Stimulated activated naive CD8-positive, alpha-beta T cell treated with anti-CD3 and anti-CD28 coated beads, Interleukin-15, amount 100 ng/mL, for 72 hours (primary cell): ENCODE measurements at regions not wholly inside any gene's neighbourhood (a gene's known extent, or its start where the extent isn't known, plus 50 kb on each side); places are given as distances from the start of the nearest gene placed in this dataset.

Source experiments
- ATAC-seq: fragments of 150-1000 bp; cut with Tn5 transposase; 2 replicates; pipeline ENCODE4 v1.10.0; 2021; ENCODE audit warnings: mild to moderate bottlenecking, moderate library complexity
- DNase-seq, 2 donors: peaks; one replicate each; pipeline ENCODE4 v3.0.0; 2021 to 2022
- H3K27ac Mint-ChIP-seq, 2 donors: one replicate each; pipeline ENCODE4 v1.8.0; 2022; ENCODE audit warnings: mild to moderate bottlenecking in 2 of 2, mixed read lengths in 2 of 2, moderate library complexity in 2 of 2
- H3K27me3 Mint-ChIP-seq: one replicate; pipeline ENCODE4 v1.8.0; 2022; ENCODE audit warnings: mixed read lengths
- H3K4me1 Mint-ChIP-seq: one replicate; pipeline ENCODE4 v1.8.0; 2022; ENCODE audit warnings: mild to moderate bottlenecking, mixed read lengths
- H3K4me3 Mint-ChIP-seq, 2 donors: one replicate each; pipeline ENCODE4 v1.8.0; 2022; ENCODE audit warnings: mild to moderate bottlenecking in 2 of 2, mixed read lengths in 2 of 2, moderate library complexity in 1 of 2
- H3K9me3 Mint-ChIP-seq, 2 donors: one replicate each; pipeline ENCODE4 v1.8.0; 2022; ENCODE audit warnings: mixed read lengths in 2 of 2

DNA sequence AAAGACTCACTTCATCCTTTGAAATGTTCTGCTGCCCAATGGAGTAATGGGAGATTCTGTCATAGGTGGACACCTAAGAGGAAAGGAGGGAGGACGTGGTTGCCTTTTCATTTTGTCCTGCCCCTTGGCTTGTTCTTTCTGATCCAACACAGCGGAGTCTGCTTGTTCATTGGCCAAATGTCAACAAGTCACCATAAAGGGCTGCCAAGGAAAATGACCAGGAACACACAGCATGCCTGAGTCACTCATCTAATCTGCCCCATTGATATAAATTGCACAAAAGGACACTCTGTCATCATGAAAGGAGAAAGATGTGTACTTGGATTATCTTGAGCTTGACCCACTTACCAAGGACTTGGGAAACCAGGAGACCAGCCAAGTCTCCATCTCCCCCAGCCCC lies 422.9 kb downstream of the SETD4 start:
- H3K9me3 Mint-ChIP-seq = no peaks in the 10 kb centered on the region
- DNase-seq = no peak
- no peak for ATAC-seq
- H3K27ac Mint-ChIP-seq = peak overlapping the region in 1 of 2 donors; percentile 15
- no peaks in the 10 kb centered on the region for H3K4me1 Mint-ChIP-seq
- no peak overlapping the region for H3K4me3 Mint-ChIP-seq
- H3K27me3 Mint-ChIP-seq = no peaks in the 10 kb centered on the region

DNA sequence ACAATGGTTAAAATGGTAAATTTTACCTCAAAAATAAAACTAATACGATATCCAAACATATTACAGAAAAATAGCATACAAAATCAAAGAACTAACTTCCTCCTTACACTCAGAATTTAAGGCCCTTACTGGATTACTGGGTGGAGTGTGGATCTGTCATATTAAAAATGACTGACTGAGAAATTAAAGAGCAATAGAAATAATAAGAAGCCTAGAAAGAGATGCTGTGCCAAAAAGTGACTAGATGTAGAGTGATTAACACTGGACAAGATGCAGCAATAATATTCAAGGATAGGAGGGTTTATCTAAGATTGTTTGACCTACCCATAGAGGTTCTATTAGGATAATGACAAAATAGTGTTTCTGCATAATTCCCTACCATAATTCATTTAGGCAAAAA lies 424.3 kb downstream of the SETD4 start:
- Mint-ChIP-seq H3K4me1 (no peaks in the 10 kb centered on the region), H3K27me3 (no peaks in the 10 kb centered on the region), H3K4me3 (no peak overlapping the region), H3K27ac (no peak overlapping the region), H3K9me3 (no peaks in the 10 kb centered on the region)
- ATAC-seq = no peak
- DNase-seq = no peak

DNA sequence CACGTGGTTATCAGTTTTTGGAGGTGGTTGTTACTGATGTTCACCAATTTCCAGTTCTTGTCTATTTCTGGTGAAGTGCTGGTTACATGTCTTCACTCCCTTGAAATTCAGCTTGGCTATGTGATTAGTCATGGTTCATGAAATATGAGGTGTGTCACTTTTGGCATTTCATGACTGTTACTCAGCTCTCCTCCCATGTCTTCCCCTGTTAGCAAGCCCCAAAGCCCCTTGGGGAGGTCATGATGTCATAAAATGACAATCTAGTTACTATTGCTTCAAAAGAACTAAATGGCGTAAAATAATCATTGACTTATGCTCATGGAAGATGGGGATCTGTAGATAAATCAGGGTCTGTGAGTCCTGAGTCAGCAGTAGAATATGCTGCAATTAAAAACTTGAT lies 425.1 kb downstream of the SETD4 start:
- Mint-ChIP-seq H3K9me3 (no peaks in the 10 kb centered on the region), H3K4me1 (no peaks in the 10 kb centered on the region), H3K27me3 (no peaks in the 10 kb centered on the region), H3K27ac (no peak overlapping the region), H3K4me3 (no peak overlapping the region)
- ATAC-seq (no peak), DNase-seq (no peak)

DNA sequence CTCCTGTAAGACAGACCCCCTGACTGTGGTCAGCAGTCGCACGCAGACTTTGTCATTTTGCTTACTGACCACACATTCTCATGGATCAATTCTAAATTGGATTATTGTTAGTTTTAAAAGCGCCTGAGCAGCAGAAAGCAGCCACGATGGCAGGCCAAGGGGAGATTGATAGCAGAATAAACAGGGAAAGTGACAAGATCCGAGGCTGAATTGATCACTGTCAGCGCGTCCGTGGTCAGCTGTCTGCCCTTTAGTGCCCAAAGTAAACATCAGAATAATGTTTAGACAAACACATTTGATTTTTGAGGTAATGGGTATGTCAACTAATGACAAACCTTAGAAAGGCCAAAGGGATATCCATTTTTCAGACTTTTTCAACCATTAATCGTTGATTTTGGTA lies 426.8 kb downstream of the SETD4 start:
- DNase-seq = no peak
- no peak overlapping the region for H3K27ac Mint-ChIP-seq
- no peak for ATAC-seq
- H3K4me3 Mint-ChIP-seq = no peak overlapping the region
- H3K4me1 Mint-ChIP-seq = no peaks in the 10 kb centered on the region
- H3K27me3 Mint-ChIP-seq = peaks cover 11% of the 10 kb centered on the region
- H3K9me3 Mint-ChIP-seq = no peaks in the 10 kb centered on the region

DNA sequence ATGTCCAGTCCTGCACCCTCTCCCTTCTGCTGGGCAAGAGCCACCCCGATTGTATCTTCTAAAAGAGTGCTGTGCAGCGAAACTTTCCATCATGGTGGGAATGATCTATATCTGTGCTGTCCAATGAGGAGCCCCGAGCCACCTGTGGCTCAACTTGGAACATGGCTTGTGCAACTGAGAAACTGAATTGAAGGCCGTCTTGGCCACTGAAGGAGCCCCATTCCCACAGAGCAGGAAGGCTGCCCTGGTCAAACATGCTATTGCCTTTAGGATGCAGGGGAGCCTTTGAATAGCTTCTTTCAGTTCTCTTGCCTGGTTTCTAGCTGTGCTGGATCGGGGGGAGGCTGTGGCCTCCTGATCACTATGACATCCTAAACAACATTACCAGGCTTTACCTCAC lies 427.6 kb downstream of the SETD4 start:
- Mint-ChIP-seq H3K27me3 (peaks cover 15% of the 10 kb centered on the region), H3K4me1 (no peaks in the 10 kb centered on the region), H3K27ac (no peak overlapping the region), H3K9me3 (no peaks in the 10 kb centered on the region), H3K4me3 (no peak overlapping the region)
- ATAC-seq (no peak), DNase-seq (no peak)

DNA sequence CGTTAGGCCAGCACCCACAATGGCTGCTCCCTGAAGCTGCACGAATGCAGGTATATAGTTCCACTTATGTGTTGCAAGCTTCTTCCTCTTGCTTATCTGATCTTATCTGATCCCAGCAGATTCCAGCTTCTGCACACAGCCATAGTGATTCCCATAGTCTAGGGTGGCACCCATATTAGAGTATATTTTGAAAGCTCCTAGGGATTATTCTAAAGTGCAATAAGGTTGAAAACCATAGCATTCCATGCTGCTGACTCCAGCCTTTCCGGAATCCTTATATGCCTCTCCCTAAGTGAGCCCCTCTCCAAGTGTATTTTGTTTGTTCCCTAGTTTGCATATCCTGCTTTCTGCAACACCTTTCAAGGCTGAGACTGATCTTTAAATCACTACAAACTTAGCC lies 432.0 kb downstream of the SETD4 start:
- Mint-ChIP-seq H3K27ac (no peak overlapping the region), H3K4me1 (no peaks in the 10 kb centered on the region), H3K27me3 (peaks cover 15% of the 10 kb centered on the region), H3K4me3 (no peak overlapping the region), H3K9me3 (no peaks in the 10 kb centered on the region)
- ATAC-seq = no peak
- DNase-seq = no peak

DNA sequence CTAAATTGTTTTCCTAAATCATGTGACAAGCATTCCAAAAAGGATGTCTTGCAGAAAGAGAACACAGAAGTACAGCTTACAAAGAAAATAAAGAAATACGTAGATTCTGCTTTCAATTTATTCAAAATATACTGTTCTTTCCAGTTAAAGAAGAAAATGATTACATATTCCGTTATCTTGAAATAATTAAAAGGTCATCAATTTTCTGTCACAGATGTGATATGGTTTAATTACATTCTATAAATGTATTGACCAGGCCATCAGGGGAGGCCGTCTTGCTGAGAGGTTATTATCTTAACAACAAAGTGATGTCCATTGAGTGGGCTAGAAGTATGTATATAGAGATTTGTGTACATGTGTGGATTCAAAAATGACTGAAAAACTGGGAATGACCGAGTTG lies 432.9 kb downstream of the SETD4 start:
- Mint-ChIP-seq H3K4me3 (no peak overlapping the region), H3K27me3 (peaks cover 15% of the 10 kb centered on the region), H3K9me3 (no peaks in the 10 kb centered on the region), H3K4me1 (no peaks in the 10 kb centered on the region), H3K27ac (no peak overlapping the region)
- no peak for ATAC-seq
- no peak for DNase-seq

DNA sequence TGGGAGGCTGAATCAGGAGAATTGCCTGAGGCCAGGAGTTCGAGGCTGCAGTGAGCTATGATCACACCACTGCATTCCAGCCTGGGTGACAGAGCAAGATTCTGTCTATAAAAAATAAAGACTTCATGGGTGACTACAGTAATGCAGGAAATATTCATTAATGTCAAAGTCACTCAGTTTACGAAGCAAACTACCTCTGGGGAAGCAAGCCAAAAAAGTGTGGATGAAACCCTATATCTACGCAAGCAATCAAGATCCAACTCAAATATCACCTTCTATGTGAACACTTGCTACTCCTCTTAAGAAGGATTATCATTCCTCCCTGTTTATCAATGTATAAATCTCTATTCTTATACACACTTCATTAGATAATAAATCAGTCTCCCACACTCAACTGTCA lies 434.8 kb downstream of the SETD4 start:
- no peaks in the 10 kb centered on the region for H3K4me1 Mint-ChIP-seq
- no peak overlapping the region for H3K27ac Mint-ChIP-seq
- no peak overlapping the region for H3K4me3 Mint-ChIP-seq
- ATAC-seq = no peak
- H3K9me3 Mint-ChIP-seq = no peaks in the 10 kb centered on the region
- DNase-seq = no peak
- peaks cover 15% of the 10 kb centered on the region for H3K27me3 Mint-ChIP-seq

DNA sequence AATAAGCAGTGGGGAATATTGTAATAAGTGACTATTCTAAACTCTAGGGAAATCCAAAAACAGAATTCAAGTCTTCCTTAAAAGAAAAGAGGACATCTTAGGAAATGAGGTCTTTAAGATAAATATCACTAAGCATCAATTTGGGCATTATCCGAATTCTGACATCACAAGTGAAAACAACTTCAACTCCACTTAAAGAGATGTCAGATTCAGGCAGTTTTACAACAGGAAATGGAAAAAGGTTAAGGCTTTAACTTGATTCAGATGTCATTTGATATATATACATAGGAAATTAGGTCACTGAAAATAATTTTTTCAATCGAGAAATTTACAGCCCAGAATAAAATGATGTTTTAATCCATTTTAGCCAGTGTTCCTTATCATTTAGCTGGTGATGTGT lies 435.4 kb downstream of the SETD4 start:
- Mint-ChIP-seq H3K27ac (no peak overlapping the region), H3K4me3 (no peak overlapping the region), H3K9me3 (no peaks in the 10 kb centered on the region), H3K27me3 (peaks cover 15% of the 10 kb centered on the region), H3K4me1 (no peaks in the 10 kb centered on the region)
- ATAC-seq = no peak
- no peak for DNase-seq

DNA sequence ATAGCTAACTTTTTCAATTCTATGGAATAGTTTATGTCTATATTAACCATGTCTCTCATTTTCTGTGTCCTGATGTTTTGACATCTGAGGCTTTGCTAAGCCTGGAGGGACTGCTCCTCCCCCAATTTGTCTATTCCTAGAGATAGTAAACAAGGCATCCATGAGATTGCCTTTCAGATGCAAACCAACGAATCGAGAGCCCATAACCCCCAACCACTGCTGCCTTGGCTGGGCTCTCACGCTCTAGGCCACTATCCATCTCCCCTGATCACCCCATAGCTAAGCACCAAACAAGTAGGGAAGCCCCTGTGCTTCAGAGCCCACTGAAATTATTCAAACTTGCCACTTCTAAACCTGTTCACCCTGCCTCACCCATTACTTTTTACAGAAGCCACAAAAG lies 437.7 kb downstream of the SETD4 start:
- DNase-seq = no peak
- no peak overlapping the region for H3K27ac Mint-ChIP-seq
- H3K4me3 Mint-ChIP-seq = no peak overlapping the region
- ATAC-seq = no peak
- no peaks in the 10 kb centered on the region for H3K4me1 Mint-ChIP-seq
- H3K9me3 Mint-ChIP-seq = no peaks in the 10 kb centered on the region
- H3K27me3 Mint-ChIP-seq = no peaks in the 10 kb centered on the region

DNA sequence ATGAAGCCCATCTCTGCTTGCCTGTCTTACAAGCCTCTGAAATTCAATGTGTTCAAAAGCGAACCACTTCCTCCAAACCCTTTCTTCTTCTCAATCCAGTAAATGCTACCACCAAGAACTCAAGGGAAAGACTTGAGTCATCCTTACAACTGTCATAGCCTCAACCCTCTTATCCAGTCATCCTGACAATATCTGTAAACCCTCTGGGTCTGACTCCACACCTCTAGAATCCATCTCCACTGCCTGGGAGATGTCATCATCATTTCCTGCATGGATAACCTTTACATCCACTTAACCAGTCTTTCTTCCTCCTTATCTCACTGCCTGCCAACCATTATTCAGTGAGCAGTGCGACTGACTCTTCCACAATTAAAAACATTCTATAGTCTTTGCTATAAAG lies 441.1 kb downstream of the SETD4 start:
- DNase-seq (no peak), ATAC-seq (no peak)
- Mint-ChIP-seq H3K9me3 (no peaks in the 10 kb centered on the region), H3K27me3 (no peaks in the 10 kb centered on the region), H3K4me3 (no peak overlapping the region), H3K27ac (no peak overlapping the region), H3K4me1 (no peaks in the 10 kb centered on the region)

DNA sequence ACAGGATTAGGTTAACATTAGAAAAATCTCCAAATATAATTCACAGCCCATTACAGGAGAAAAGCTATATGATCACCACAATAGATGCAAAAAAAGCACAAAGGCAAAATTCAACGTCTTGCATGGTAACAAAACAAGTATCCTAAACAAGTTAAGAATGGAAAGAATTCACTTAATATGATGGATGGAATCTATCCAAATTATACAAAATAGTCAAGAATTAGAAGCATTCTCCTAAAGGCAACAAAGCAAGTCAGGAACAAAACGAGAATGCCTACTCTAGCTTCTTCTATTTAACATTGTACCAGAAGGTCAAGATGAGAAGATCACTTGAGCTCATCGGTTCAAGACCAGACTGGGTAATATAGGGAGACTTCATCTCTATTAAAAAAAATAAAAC lies 442.8 kb downstream of the SETD4 start:
- H3K4me3 Mint-ChIP-seq = no peak overlapping the region
- DNase-seq (no peak), ATAC-seq (no peak)
- H3K27ac Mint-ChIP-seq = no peak overlapping the region
- H3K4me1 Mint-ChIP-seq = no peaks in the 10 kb centered on the region
- H3K9me3 Mint-ChIP-seq = no peaks in the 10 kb centered on the region
- H3K27me3 Mint-ChIP-seq = no peaks in the 10 kb centered on the region

DNA sequence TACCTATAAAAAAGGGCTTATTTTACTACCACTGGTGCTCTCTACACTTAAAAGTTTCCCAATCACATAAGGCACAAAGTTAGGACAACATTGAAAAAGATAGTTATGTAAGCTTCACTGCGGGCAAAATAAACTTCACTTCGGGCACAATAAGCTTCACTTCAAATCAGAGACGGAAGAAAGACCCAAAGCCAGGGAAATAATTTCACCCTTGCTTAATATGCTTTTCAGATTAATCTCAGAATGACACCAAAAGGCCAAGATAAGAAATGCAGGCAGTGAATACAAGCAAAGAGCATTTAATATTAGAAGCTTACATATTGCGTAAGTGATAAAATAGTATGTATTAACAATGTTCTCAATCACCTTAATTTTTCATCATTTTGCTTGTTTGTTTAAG lies 444.2 kb downstream of the SETD4 start:
- no peaks in the 10 kb centered on the region for H3K27me3 Mint-ChIP-seq
- no peak for DNase-seq

DNA sequence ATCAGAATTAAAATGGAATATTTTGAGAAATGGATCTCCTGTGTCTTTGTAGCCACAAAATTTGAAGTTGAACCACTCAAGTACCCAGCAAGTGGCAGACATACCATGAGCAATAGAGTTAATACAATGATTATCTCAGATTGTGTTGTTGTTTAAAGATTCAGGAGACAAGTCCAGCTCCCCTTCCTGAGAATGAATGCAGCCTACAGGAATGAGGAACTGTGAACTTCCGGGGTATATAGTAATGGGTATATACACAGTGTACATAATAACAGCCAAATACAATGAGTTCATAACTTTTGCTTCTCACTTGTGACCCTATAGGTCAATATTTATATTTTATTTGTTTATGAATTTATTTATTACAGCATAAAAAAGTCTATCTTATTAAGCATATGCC lies 445.0 kb downstream of the SETD4 start:
- ATAC-seq (no peak), DNase-seq (no peak)
- no peaks in the 10 kb centered on the region for H3K9me3 Mint-ChIP-seq
- H3K27ac Mint-ChIP-seq = no peak overlapping the region
- H3K27me3 Mint-ChIP-seq = no peaks in the 10 kb centered on the region
- H3K4me1 Mint-ChIP-seq = no peaks in the 10 kb centered on the region
- no peak overlapping the region for H3K4me3 Mint-ChIP-seq

More for the DNA sequence above, 444.2 kb downstream of the SETD4 start:
- no peaks in the 10 kb centered on the region for H3K4me1 Mint-ChIP-seq
- H3K27ac Mint-ChIP-seq = no peak overlapping the region
- no peak overlapping the region for H3K4me3 Mint-ChIP-seq
- ATAC-seq = no peak
- no peaks in the 10 kb centered on the region for H3K9me3 Mint-ChIP-seq

DNA sequence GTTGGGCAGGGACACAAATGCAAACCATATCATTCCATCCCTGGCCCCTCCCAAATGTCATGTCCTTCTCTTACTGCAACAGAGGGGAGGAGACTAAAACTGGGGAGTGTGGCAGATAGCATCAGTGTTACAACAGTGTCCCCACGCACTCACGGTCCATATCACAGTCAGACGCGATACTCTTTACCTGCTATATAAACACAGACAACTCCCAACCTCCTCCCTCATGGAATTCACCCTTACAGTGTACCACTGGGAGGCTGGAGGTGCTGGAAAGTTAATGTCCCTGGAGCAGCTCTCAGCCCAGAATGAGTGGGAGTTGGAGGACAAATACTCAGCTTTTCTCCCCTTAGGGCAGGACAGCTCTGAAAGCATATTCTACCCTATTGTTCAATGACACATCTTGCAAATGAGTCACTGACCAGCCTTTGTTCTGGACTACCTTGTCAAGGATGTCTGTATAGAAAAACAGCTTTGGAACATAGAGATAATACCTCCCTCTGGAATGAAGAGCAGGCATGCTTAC lies 445.9 kb downstream of the SETD4 start:
- H3K27ac Mint-ChIP-seq = no peak overlapping the region
- no peaks in the 10 kb centered on the region for H3K4me1 Mint-ChIP-seq
- H3K4me3 Mint-ChIP-seq = no peak overlapping the region
- H3K27me3 Mint-ChIP-seq = no peaks in the 10 kb centered on the region
- no peak for DNase-seq
- no peaks in the 10 kb centered on the region for H3K9me3 Mint-ChIP-seq
- ATAC-seq = no peak

DNA sequence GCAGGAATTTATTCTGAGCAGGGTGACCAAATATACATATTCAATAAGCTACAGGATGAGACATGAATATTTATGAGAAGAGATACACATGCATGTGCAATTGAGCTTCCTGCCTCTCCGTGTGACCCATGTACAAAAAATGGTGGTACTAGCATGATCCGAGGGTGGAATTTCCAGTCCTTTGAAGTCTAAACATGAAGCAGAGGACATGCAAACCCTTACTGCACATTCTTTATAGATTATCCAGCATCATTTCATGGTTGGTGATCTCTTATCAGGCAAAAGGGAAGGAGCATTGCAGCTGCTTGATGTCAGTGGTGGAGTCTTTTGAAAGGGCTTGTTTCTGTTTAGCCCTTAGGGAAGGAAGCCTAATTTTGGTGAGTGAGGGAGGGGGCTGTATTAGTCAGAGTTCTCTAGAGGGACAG lies 448.6 kb downstream of the SETD4 start:
- Mint-ChIP-seq H3K27me3 (no peaks in the 10 kb centered on the region), H3K9me3 (no peaks in the 10 kb centered on the region), H3K4me3 (no peak overlapping the region), H3K4me1 (no peaks in the 10 kb centered on the region), H3K27ac (no peak overlapping the region)
- ATAC-seq (no peak), DNase-seq (no peak)

DNA sequence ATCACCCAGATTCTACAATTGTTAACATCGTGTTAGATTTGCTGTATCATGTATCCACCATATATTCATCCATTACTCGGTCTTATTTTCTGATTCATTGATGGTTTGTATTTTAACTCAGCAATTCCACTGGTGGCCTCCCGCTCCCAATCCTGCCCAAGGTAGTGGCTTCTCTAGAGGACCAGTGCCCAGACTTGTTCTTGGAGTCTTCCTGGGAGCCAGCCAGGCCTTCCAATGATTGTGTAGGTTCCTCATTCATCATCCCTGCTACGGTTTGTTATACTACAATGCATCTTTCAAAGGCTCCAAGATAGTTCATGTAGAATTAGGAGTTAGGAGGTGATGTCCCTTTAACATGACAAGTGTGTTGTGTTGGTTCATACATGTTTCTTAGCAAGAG lies 451.1 kb downstream of the SETD4 start:
- Mint-ChIP-seq H3K9me3 (no peaks in the 10 kb centered on the region), H3K27me3 (no peaks in the 10 kb centered on the region), H3K4me3 (no peak overlapping the region), H3K27ac (no peak overlapping the region), H3K4me1 (no peaks in the 10 kb centered on the region)
- ATAC-seq (no peak), DNase-seq (no peak)

DNA sequence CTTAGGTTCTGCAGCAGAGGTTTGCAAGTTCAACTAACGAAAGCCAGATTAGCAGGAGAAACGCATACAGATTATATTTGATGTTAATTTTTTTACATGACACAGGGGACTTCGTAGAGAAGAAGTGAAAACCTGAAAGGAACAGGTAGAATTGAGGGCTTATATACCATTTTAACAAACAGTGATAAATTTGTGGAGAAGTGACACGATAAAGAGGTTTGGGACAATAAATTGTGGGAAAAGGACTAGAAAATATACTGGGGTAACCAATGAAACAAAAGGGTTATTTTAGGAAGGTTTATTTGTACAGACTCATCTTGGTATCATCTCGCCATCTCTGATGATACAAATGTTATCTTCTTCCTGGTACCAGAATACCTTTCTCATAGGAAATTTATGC lies 452.9 kb downstream of the SETD4 start:
- no peak overlapping the region for H3K4me3 Mint-ChIP-seq
- no peak for ATAC-seq
- H3K27me3 Mint-ChIP-seq = no peaks in the 10 kb centered on the region
- DNase-seq = no peak
- H3K9me3 Mint-ChIP-seq = no peaks in the 10 kb centered on the region
- peaks cover 5% of the 10 kb centered on the region for H3K4me1 Mint-ChIP-seq
- H3K27ac Mint-ChIP-seq = no peak overlapping the region
